Posterior vena cava (tissue), 2 donors: ENCODE measurements at regions not wholly inside any gene's neighbourhood (a gene's known extent, or its start where the extent isn't known, plus 50 kb on each side); places are given as distances from the start of the nearest gene placed in this dataset.

Experiments
- DNase-seq: peaks from one replicate; pipeline ENCODE4 v3.0.0-alpha.2; 2020; ENCODE audit warnings: low spot score
- intact Hi-C, 2 donors: fragments of 100-400 bp; cut with DNase I; formaldehyde crosslinking; loops; one replicate each; pipeline versions ENCODE4 v1.14.1 to v1.14.2; 2022 to 2023
- donor health status: DM: yes; HTN: yes; CAD: no.
- donor health status: DM: yes; HTN: yes; CAD: no.

GRCh38 chr7:33700001-33700899, 205.1 kb upstream of the BMPER start:
- no peak for DNase-seq
- intact Hi-C loops: no loop called here

- intact Hi-C loops: no loop called here
- no peak for DNase-seq
These were observed 204.1 kb upstream of the BMPER start for GRCh38 chr7:33701189-33701740.

- intact Hi-C loops: no loop called here
- no peak for DNase-seq
These were observed 203.4 kb upstream of the BMPER start for GRCh38 chr7:33701927-33702326.

GRCh38 chr7:33702514-33703054, 202.8 kb upstream of the BMPER start:
- no peak for DNase-seq
- intact Hi-C loops: no loop called here

- intact Hi-C loops: no loop called here
- no peak for DNase-seq
These were observed 200.0 kb upstream of the BMPER start for GRCh38 chr7:33705333-33705833.

- DNase-seq: no peak
- intact Hi-C loops: no loop called here
These were observed 199.2 kb upstream of the BMPER start for GRCh38 chr7:33706186-33706585.

GRCh38 chr7:33706771-33707200, 198.6 kb upstream of the BMPER start:
- intact Hi-C loops: no loop called here
- no peak for DNase-seq

GRCh38 chr7:33707427-33707826, 197.9 kb upstream of the BMPER start:
- no peak for DNase-seq
- intact Hi-C loops: no loop called here

- intact Hi-C loops: no loop called here
These were observed 194.7 kb upstream of the BMPER start for GRCh38 chr7:33710608-33711007.

GRCh38 chr7:33711231-33712019, 193.9 kb upstream of the BMPER start:
- no peak for DNase-seq
- intact Hi-C loops: no loop called here

More at GRCh38 chr7:33710608-33711007, 194.7 kb upstream of the BMPER start:
- no peak for DNase-seq

- no peak for DNase-seq
- intact Hi-C loops: no loop called here
These were observed 193.3 kb upstream of the BMPER start for GRCh38 chr7:33712020-33712414.

GRCh38 chr7:33714208-33714607, 191.1 kb upstream of the BMPER start:
- no peak for DNase-seq
- intact Hi-C loops: no loop called here

- intact Hi-C loops: no loop called here
- DNase-seq: no peak
These were observed 188.5 kb upstream of the BMPER start for GRCh38 chr7:33716581-33717477.

GRCh38 chr7:33719059-33719581, 186.2 kb upstream of the BMPER start:
- DNase-seq: no peak

GRCh38 chr7:33720139-33720538, 185.2 kb upstream of the BMPER start:
- intact Hi-C loops: no loop called here
- no peak for DNase-seq

More at GRCh38 chr7:33719059-33719581, 186.2 kb upstream of the BMPER start:
- intact Hi-C loops: no loop called here

GRCh38 chr7:33720870-33721269, 184.5 kb upstream of the BMPER start:
- DNase-seq: no peak
- intact Hi-C loops: no loop called here

GRCh38 chr7:33721895-33722294, 183.4 kb upstream of the BMPER start:
- intact Hi-C loops: no loop called here
- no peak for DNase-seq

- intact Hi-C loops: no loop called here
- no peak for DNase-seq
These were observed 182.8 kb upstream of the BMPER start for GRCh38 chr7:33722383-33723101.
